RWPE1 (cell line): ENCODE measurements at regions not wholly inside any gene's neighbourhood (a gene's known extent, or its start where the extent isn't known, plus 50 kb on each side); places are given as distances from the start of the nearest gene placed in this dataset.

Experiments
- CTCF ChIA-PET: fragments of 350-600 bp; sonication (Branson Sonifier 250); formaldehyde crosslinking; extraction: SDS; loops from one replicate; lab custom pipeline; 2021; lab: Yijun Ruan, JAX
- POLR2A ChIA-PET: fragments of 400-600 bp; formaldehyde crosslinking; extraction: SDS; loops from one replicate; lab custom pipeline; 2020; ENCODE audit warnings: antibody characterized with exemption; ENCODE audit not compliant: low non-redundant PET; lab: Yijun Ruan, JAX
- DNase-seq: peaks from one replicate; pipeline ENCODE4 v3.0.0; 2012; ENCODE audit warnings: low spot score
- H3K27ac ChIP-seq: fragments of 450-650 bp; 2 replicates; pipeline ENCODE4 v1.5.1; 2017
- CTCF ChIP-seq: fragments of 450-650 bp; conservative IDR thresholded peaks from 2 replicates; pipeline ENCODE4 v1.5.1; 2017; ENCODE audit warnings: low read depth, mild to moderate bottlenecking

- DNase-seq, result no peak
- ChIA-PET POLR2A (no interaction called here), CTCF (no interaction called here)
- no peak overlapping the region for H3K27ac ChIP-seq
- no peak for TF ChIP-seq CTCF
These were observed 277.5 kb upstream of the PPP2R3A start for GRCh38 chr3:135688003-135688402.

DNA sequence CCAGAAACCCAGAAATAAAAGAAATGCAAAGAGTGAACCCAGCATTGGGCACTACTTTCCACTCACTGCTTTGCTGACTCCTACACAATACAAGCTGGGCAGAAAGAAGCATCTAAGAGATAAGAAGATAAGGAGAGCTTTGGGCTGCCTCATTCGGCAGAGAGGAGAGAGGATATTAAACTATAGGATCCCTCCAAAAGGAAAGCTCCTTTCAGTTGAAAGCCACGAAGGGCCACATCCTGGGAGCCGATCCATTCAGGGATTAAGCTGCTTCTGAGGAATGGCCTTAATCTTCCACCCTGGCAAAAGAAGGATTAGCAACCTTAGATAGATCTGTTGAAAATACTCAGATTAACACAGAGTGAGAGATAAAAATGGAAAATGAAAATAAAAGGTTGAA lies 274.9 kb upstream of the PPP2R3A start:
- H3K27ac ChIP-seq, result no peak overlapping the region
- no peak for DNase-seq
- ChIA-PET CTCF (no interaction called here), POLR2A (no interaction called here)
- TF ChIP-seq CTCF, result no peak

DNA sequence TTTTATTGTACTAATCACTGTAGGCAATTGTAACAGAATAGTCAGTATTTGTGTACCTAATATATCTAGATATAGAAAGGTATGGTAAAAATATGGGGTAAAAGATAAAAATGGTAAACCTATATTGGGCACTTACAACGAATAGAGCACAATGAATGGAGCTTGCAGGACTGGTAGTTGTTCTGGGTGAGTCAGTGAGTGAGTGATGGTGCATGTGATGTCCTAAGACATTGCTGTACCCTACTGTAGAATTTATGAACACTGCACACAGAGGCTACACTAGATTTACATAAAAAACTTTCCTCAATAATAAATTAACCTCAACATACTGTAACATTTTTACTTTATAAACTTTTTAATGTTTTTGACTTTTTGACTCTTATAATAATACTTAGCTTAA lies 274.3 kb upstream of the PPP2R3A start:
- no peak overlapping the region for H3K27ac ChIP-seq
- DNase-seq, result no peak
- ChIA-PET POLR2A (no interaction called here), CTCF (no interaction called here)
- no peak for TF ChIP-seq CTCF

DNA sequence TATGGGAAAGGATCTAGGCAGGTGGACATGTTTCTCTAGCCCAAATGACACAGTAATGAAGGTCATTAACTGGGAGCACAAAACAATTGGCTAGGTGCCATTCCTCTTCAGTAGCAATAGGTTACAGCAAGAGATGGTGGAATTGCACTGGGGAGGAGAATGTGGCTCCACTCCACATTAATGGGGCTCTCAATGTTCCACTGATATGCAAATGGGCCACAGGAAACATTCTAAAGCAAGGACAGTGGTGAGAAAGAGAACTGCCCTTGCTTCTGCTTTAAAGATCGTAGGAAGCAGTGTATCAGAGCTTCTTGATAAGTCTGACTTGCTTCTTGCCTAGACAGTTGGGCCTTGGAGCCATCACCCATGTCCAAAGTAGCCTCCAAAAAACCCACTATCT lies 271.4 kb upstream of the PPP2R3A start:
- no peak for DNase-seq
- POLR2A ChIA-PET, result no interaction called here
- no peak for TF ChIP-seq CTCF
- CTCF ChIA-PET, result no interaction called here
- H3K27ac ChIP-seq, result no peak overlapping the region

- DNase-seq, result no peak
- POLR2A ChIA-PET, result no interaction called here
- CTCF ChIA-PET, result no interaction called here
- TF ChIP-seq CTCF, result no peak
- H3K27ac ChIP-seq, result no peak overlapping the region
These were observed 265.8 kb upstream of the PPP2R3A start for GRCh38 chr3:135699741-135700140.

DNA sequence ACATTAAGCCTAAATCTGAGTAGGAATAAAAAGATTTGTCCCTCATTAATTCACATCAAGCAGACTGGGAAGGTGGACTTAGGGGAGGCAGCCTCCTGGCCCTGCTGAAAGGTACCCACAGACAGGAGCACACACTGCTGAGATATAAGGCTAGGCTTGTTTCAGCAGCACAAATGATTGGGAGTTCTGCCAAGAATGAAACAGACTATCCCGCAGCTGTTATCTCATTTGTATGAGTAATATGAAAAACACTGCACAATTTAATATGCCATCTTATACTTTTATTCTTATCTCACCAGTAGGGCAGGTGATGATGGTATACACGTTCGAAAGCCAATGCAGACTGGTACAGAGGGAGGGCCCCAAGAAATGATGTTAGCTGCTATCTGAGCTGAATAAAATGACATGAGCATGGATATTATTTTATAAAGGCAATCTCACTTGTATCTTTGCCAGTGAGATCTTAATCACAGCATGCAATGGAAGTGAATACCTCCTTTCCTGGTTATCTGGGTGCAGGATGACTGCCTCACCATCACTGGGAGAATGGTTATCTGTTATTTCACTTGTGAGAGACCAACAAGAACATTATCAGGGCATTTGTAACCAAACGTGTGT lies 258.7 kb upstream of the PPP2R3A start:
- DNase-seq, result no peak
- H3K27ac ChIP-seq, result no peak overlapping the region
- no peak for TF ChIP-seq CTCF
- CTCF ChIA-PET, result no interaction called here
- POLR2A ChIA-PET, result no interaction called here
